GDM1 (cell line): ENCODE measurements at regions not wholly inside any gene's neighbourhood (a gene's known extent, or its start where the extent isn't known, plus 50 kb on each side); places are given as distances from the start of the nearest gene placed in this dataset.
"Not testable (repeated sequence)": the region's sequence is repeated elsewhere in the genome, so short reads cannot be mapped to it uniquely, and the experiment has no call there.

ENCODE experiments used
- DNase-seq: peaks from one replicate; lab custom pipeline; 2025; lab: John Stamatoyannopoulos, UW

GRCh38 chr12:19775241-19775640 is 335.9 kb downstream of the AEBP2 start:
- no peak for DNase-seq

- DNase-seq: not testable (repeated sequence)
Observed at GRCh38 chr12:19775976-19776375, 336.7 kb downstream of the AEBP2 start.

- DNase-seq: no peak
Observed at GRCh38 chr12:19778172-19778571, 338.9 kb downstream of the AEBP2 start.

DNA sequence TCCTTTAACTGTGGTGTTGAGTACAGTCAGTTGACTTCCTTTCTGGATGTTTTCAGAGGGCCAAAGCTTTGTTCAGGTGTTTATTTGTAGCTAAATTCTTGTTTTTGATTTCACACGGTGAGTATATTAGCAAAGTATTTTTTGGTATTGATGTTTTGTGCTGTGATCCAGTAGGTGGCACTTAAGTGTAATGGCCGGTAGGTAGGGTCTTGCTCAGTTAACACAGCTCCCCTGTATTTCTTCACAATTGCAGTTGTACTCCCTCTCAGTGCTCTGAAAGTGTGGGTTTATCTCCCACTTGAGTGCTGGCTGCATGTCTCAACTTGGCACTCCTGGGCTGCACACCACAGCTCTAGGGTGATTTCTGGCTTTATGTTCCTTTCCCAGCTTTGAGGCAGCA is 339.5 kb downstream of the AEBP2 start:
- no peak for DNase-seq

- DNase-seq: no peak
Observed at GRCh38 chr12:19779395-19780056, 340.2 kb downstream of the AEBP2 start.

DNA sequence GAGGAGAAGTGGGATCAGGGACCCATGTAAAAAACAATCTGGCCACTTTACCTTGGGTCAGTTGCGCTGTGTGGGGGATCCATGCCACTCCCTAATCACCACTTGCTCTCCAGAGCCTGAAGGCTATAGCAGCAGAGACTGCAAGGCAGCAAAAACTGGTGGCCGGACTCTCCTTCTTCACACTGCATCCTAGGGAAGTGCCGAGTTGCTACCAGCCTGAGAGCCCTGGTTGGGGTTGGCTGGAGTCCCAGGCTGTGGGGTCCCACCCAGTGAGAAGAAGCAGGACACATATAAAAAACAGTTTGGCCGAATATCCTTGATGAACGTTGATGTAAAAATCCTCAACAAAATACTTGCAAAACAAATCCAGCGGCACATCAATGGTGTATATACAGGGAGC is 341.2 kb downstream of the AEBP2 start:
- DNase-seq: no peak

GRCh38 chr12:19783547-19784444 is 344.5 kb downstream of the AEBP2 start:
- no peak for DNase-seq

DNA sequence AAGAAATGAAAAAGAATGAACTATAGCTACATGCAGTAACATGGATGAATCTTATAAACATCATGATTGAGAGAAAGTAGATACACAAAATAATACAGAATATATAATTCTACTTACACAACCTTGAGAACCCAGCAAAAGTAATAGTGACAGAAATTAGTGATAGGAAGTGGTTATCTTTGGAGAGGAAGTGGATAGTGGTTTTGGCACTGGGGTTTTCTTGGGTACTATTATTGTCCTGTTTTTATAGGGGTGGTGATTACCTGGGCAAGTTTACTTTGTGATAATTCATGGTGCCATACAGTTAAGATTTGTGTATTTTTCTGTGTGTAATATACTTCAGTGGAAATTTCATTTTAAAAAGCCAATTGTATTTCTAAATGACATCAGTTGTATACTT is 352.7 kb downstream of the AEBP2 start:
- DNase-seq: no peak

GRCh38 chr12:19794116-19794515 is 354.8 kb downstream of the AEBP2 start:
- DNase-seq: no peak

DNA sequence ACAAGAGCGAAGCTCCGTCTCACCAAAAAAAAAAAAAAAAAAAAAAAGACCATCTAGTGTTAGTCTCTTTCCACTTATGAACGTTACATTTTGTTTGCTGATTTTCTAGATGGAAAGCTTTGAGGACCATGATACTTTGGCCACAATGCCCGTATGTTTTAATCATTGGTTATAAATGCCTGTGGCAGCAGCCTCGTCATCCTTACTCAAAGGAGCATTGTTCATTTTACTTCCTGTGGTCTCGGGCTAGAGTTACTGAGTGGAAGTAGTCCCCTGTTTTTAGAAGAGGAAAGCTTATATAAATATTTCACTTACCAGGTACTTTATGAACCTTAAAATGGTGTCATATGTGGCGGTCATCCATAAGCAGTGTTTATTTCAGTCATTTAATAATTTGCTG is 359.9 kb downstream of the AEBP2 start:
- DNase-seq: no peak

DNA sequence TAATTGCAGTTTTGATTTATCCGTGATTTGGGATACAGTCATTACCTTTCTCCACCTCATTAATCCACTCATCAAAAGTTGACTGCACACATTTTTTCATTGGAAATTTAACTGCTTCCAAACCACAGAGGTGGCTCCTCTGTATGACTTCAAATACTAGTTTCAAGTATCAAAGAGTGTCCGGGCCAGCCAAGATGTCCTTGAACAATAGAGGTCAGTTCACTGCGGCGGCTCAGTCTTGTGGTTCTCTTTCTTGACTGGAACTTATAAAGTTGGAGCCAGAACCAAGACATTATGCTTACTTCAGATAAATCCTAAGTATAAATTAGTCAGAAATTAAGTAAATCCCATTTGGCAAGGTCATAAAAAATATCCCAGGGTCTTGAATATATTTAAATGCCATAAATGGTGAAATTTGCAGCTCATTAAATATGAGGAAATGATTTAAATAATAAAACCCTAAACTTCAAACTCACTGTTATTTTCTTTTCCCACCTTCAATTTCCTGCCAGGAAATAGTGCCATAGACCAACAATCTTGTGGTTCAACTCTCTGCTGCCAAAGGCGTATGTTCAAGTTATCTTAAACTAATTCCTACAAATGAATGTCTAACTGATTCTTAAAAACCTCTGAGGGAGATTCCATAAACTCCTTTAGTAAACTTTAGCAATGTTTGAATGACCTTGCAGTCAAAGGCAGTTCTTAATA is 360.8 kb downstream of the AEBP2 start:
- DNase-seq: no peak

DNA sequence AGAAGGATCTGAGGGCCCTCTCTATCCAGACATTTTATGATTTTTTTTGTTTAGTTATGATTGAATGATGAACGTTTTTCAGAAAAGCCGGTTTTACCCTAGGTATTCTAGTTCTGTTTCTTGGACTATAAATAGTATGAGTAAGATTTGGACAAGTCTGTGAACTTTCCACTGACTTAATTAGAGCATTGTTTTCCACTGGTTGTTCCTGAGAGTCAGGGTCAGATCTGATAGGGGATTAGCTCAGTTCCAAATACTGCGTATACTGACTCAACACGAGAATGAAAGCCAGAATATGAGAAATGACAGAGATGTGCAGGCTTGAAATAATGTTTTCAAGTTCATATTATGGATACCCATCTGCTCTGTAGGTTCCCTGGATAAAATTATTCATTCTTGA is 361.6 kb downstream of the AEBP2 start:
- no peak for DNase-seq

GRCh38 chr12:19801941-19802340 is 362.6 kb downstream of the AEBP2 start:
- DNase-seq: no peak

- DNase-seq: no peak
Observed at GRCh38 chr12:19802915-19803314, 363.6 kb downstream of the AEBP2 start.

DNA sequence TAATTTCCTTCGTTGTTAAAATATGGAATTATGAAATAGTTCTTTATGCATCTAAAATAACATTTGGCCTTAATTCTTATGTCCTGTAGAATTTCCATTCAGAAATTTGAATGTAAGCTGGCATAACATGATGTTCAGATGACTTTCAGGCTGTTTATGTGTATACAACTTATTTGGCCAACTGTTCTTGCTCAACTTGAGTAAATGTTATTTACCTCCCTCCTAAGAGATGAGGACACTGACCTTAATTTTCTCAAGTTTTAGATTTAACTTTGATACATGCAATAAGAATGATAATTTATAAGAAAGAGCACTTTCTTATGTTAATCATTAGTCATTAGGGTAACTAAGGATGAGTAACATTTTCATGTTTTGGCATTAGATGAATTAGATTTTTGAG is 365.4 kb downstream of the AEBP2 start:
- no peak for DNase-seq

GRCh38 chr12:19808371-19808770 is 369.1 kb downstream of the AEBP2 start:
- no peak for DNase-seq

DNA sequence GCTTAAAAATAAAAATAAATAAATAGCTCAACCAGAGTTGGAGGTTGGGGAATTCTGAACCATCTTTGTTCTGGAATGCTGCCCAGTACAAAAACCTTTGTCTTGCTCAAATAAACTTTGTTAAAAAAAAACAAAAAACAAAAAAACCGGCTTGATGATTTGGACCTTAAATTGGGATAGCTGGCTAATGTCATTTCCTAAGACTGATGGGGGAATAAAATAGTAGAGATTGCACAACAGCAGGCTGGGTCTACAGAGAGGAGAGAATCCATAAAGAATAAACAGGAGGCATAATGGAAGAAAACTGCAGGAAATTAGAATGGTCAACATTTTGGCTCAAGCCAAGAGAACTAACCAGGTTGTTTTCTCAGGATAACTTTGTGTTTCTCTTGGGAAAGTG is 370.9 kb downstream of the AEBP2 start:
- no peak for DNase-seq

- no peak for DNase-seq
Observed at GRCh38 chr12:19811922-19812321, 372.6 kb downstream of the AEBP2 start.

GRCh38 chr12:19819231-19819630 is 379.9 kb downstream of the AEBP2 start:
- no peak for DNase-seq

GRCh38 chr12:19822476-19822875 is 383.2 kb downstream of the AEBP2 start:
- DNase-seq: no peak

GRCh38 chr12:19823326-19823725 is 384.0 kb downstream of the AEBP2 start:
- not testable (repeated sequence) for DNase-seq

GRCh38 chr12:19826980-19827550 is 387.8 kb downstream of the AEBP2 start:
- DNase-seq: no peak
